OCI-LY7 (cell line): ENCODE measurements at regions not wholly inside any gene's neighbourhood (a gene's known extent, or its start where the extent isn't known, plus 50 kb on each side); places are given as distances from the start of the nearest gene placed in this dataset.

Experiments
- BruUV-seq: library from RNA; stranded (reverse); fragments of 400-500 nt; replicated peaks from 2 replicates; lab custom pipeline; 2021; lab: Mats Ljungman, UMichigan
- CTCF ChIA-PET: fragments of 300-600 bp; sonication (Branson Sonifier 250); formaldehyde crosslinking; loops from one replicate; lab custom pipeline; 2022; ENCODE audit warnings: antibody characterized with exemption; ENCODE audit not compliant: unreplicated experiment; lab: Charles Lee
- POLR2A ChIA-PET: fragments of 300-600 bp; sonication (Branson Sonifier 250); formaldehyde crosslinking; loops from one replicate; lab custom pipeline; 2022; ENCODE audit warnings: antibody characterized with exemption; lab: Charles Lee
- DNase-seq: peaks from one replicate; pipeline ENCODE4 v3.0.0-alpha.2; 2015; ENCODE audit warnings: low spot score
- H2AFZ ChIP-seq: fragments of 200-600 bp; sonication (generic), shearing (Covaris generic); 2 replicates; pipeline ENCODE4 v1.6.1; 2014; ENCODE audit warnings: mild to moderate bottlenecking, antibody characterized with exemption, low read length, moderate library complexity
- H3K27ac ChIP-seq: fragments of 200-600 bp; sonication (generic); 2 replicates; pipeline ENCODE4 v1.5.1; 2014; ENCODE audit warnings: mixed run types, low read depth, mild to moderate bottlenecking, moderate library complexity, low read length, inconsistent platforms; ENCODE audit not compliant: poor library complexity, severe bottlenecking
- H3K36me3 ChIP-seq: fragments of 200-600 bp; sonication (generic); 2 replicates; pipeline ENCODE4 v1.6.1; 2014; ENCODE audit warnings: mild to moderate bottlenecking, antibody characterized with exemption, low read length, moderate library complexity, mixed read lengths; ENCODE audit not compliant: insufficient read depth
- H3K4me1 ChIP-seq: fragments of 200-600 bp; sonication (generic); 2 replicates; pipeline ENCODE4 v1.5.1; 2014; ENCODE audit warnings: mild to moderate bottlenecking, low read length; ENCODE audit not compliant: insufficient read depth, poor library complexity, severe bottlenecking
- H3K4me2 ChIP-seq: fragments of 200-600 bp; sonication (generic); 2 replicates; pipeline ENCODE4 v1.6.1; 2014; ENCODE audit warnings: mild to moderate bottlenecking, low read length
- H3K4me3 ChIP-seq: fragments of 200-600 bp; sonication (generic); 2 replicates; pipeline ENCODE4 v1.5.1; 2014; ENCODE audit warnings: mild to moderate bottlenecking, low read depth, low read length; ENCODE audit not compliant: poor library complexity, severe bottlenecking
- H3K79me2 ChIP-seq: fragments of 200-600 bp; sonication (generic); 2 replicates; pipeline ENCODE4 v1.6.1; 2016; ENCODE audit warnings: low read depth, mild to moderate bottlenecking, low read length, moderate library complexity, mixed read lengths; ENCODE audit not compliant: insufficient read depth
- H3K9me2 ChIP-seq: fragments of 200-600 bp; sonication (generic); 2 replicates; pipeline ENCODE4 v1.6.1; 2016; ENCODE audit warnings: mild to moderate bottlenecking, low read length, mixed read lengths; ENCODE audit not compliant: insufficient read depth
- H3K9me3 ChIP-seq: fragments of 200-600 bp; sonication (generic); 2 replicates; pipeline ENCODE4 v1.6.1; 2014; ENCODE audit warnings: mild to moderate bottlenecking, mixed run types, low read length, mixed read lengths
- H4K20me1 ChIP-seq: fragments of 200-600 bp; sonication (generic); 2 replicates; pipeline ENCODE4 v1.6.1; 2014; ENCODE audit warnings: mild to moderate bottlenecking, antibody characterized with exemption, low read length, moderate library complexity, mixed read lengths; ENCODE audit not compliant: insufficient read depth
- EZH2phosphoT487 ChIP-seq: fragments of 200-600 bp; sonication (generic); IDR thresholded peaks from 2 replicates; pipeline ENCODE4 v1.6.1; 2018; ENCODE audit warnings: low read depth, borderline replicate concordance, mild to moderate bottlenecking, mixed run types, antibody characterized with exemption, low read length, moderate library complexity, mixed read lengths
- intact Hi-C: fragments of 100-400 bp; cut with micrococcal nuclease; formaldehyde crosslinking; loops from one replicate; pipeline ENCODE4 v1.10.0; 2022; ENCODE audit not compliant: unreplicated experiment
- TF ChIP-seq, protein P1 (sequence below): fragments of 200-600 bp; sonication (generic); conservative IDR thresholded peaks from 2 replicates; pipeline ENCODE4 v1.5.1; 2014; ENCODE audit warnings: mild to moderate bottlenecking, antibody characterized with exemption, low read length, moderate library complexity, mixed read lengths

- ChIA-PET POLR2A (interaction anchor here (1.1 kb wide), 1 partner anchor 488 kb away, joined by 3 read pairs; no protein-coding TSS in a partner anchor), CTCF (no interaction called here)
- no TSS peak for BruUV-seq
- Histone ChIP-seq H3K9me3 (no peaks in the 10 kb centered on the region), H3K4me1 (no peaks in the 10 kb centered on the region), H3K79me2 (no peaks in the 10 kb centered on the region), H3K4me2 (no peak overlapping the region), H3K27ac (no peak overlapping the region), H2AFZ (no peak overlapping the region), H3K4me3 (no peak overlapping the region), H3K9me2 (no peaks in the 10 kb centered on the region), H4K20me1 (no peaks in the 10 kb centered on the region), H3K36me3 (no peaks in the 10 kb centered on the region)
- DNase-seq = no peak
- TF ChIP-seq, protein P1, sequence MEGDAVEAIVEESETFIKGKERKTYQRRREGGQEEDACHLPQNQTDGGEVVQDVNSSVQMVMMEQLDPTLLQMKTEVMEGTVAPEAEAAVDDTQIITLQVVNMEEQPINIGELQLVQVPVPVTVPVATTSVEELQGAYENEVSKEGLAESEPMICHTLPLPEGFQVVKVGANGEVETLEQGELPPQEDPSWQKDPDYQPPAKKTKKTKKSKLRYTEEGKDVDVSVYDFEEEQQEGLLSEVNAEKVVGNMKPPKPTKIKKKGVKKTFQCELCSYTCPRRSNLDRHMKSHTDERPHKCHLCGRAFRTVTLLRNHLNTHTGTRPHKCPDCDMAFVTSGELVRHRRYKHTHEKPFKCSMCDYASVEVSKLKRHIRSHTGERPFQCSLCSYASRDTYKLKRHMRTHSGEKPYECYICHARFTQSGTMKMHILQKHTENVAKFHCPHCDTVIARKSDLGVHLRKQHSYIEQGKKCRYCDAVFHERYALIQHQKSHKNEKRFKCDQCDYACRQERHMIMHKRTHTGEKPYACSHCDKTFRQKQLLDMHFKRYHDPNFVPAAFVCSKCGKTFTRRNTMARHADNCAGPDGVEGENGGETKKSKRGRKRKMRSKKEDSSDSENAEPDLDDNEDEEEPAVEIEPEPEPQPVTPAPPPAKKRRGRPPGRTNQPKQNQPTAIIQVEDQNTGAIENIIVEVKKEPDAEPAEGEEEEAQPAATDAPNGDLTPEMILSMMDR = no peak
- TF ChIP-seq EZH2phosphoT487 = no peak
- intact Hi-C loops = no loop called here
These were observed 318.4 kb upstream of the MAF start for GRCh38 chr16:79918916-79919315.

GRCh38 chr16:79915761-79916160 is 315.2 kb upstream of the MAF start:
- Histone ChIP-seq H2AFZ (no peak overlapping the region), H3K79me2 (no peaks in the 10 kb centered on the region), H3K4me1 (no peaks in the 10 kb centered on the region), H3K4me2 (no peak overlapping the region), H3K9me3 (no peaks in the 10 kb centered on the region), H3K36me3 (no peaks in the 10 kb centered on the region), H3K27ac (no peak overlapping the region), H4K20me1 (no peaks in the 10 kb centered on the region), H3K9me2 (no peaks in the 10 kb centered on the region), H3K4me3 (no peak overlapping the region)
- no peak for DNase-seq
- TF ChIP-seq, protein P1 = no peak
- TF ChIP-seq EZH2phosphoT487 = no peak
- POLR2A ChIA-PET = no interaction called here
- CTCF ChIA-PET = no interaction called here
- intact Hi-C loops = no loop called here
- no TSS peak for BruUV-seq

- Histone ChIP-seq H3K79me2 (no peaks in the 10 kb centered on the region), H3K36me3 (no peaks in the 10 kb centered on the region), H3K27ac (no peak overlapping the region), H4K20me1 (no peaks in the 10 kb centered on the region), H2AFZ (no peak overlapping the region), H3K4me1 (no peaks in the 10 kb centered on the region), H3K4me3 (no peak overlapping the region), H3K9me3 (no peaks in the 10 kb centered on the region), H3K9me2 (no peaks in the 10 kb centered on the region), H3K4me2 (no peak overlapping the region)
- TF ChIP-seq, protein P1 = no peak
- no peak for TF ChIP-seq EZH2phosphoT487
- POLR2A ChIA-PET = no interaction called here
- CTCF ChIA-PET = no interaction called here
- intact Hi-C loops = no loop called here
- DNase-seq = no peak
- no TSS peak for BruUV-seq
These were observed 314.6 kb upstream of the MAF start for GRCh38 chr16:79914961-79915720.
